ENCODE measurements at regions not wholly inside any gene's neighbourhood (a gene's known extent, or its start where the extent isn't known, plus 50 kb on each side); places are given as distances from the start of the nearest gene placed in this dataset.

GRCh38 chr10:118488710-118489497 is 106.5 kb downstream of the PRLHR start:
- TF ChIP-seq, protein P1, sequence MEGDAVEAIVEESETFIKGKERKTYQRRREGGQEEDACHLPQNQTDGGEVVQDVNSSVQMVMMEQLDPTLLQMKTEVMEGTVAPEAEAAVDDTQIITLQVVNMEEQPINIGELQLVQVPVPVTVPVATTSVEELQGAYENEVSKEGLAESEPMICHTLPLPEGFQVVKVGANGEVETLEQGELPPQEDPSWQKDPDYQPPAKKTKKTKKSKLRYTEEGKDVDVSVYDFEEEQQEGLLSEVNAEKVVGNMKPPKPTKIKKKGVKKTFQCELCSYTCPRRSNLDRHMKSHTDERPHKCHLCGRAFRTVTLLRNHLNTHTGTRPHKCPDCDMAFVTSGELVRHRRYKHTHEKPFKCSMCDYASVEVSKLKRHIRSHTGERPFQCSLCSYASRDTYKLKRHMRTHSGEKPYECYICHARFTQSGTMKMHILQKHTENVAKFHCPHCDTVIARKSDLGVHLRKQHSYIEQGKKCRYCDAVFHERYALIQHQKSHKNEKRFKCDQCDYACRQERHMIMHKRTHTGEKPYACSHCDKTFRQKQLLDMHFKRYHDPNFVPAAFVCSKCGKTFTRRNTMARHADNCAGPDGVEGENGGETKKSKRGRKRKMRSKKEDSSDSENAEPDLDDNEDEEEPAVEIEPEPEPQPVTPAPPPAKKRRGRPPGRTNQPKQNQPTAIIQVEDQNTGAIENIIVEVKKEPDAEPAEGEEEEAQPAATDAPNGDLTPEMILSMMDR (IDR thresholded peaks at IDR 0.05), result no peak

DNA sequence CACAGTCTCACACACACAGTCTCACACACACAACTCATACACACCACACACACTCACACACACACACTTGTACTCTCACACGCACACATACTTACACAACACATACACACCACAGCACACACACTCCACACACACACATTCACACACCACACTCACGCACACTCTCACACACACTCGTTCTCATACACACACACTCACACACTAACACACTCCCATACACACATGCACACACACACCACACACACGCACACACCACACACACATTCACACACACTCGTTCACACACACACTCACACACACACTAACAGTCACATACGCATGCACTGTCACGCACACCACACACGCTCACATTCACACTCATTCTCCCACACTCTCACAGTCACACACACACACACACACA is 109.8 kb downstream of the PRLHR start:
- TF ChIP-seq, protein P1 (IDR thresholded peaks at IDR 0.05), result no peak

DNA sequence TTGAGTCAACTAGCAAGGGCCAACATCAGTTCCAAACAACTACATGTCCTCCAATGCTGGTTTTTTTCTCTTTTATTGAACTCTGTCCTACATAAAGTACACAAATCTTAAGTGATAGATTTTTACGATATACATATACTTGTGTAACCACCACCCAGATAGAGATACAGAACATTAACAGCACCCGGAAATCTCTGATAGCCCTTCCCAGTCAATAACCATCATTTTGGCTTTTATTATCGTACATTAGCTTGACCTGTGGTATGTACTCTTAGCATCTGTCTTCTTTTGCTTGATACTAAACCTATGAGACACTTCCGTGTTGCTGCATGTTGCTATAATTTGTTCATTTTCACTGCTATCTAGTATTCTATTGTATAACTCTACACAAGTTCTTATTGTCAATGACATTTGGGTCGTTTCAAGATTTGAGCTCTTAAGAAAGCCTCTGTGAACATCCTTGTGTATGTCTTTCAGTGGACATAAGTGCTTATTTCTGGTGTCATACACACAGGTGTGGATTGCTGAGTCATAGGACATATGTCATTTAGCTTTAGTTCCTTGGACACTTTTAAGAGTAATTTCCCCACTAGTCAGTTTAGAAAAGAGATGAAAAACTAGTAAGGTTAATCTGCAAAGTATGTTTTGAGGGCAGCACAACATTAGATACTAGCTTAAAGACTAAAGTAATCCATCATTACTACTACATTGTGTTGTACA is 111.1 kb downstream of the PRLHR start:
- TF ChIP-seq, protein P1 (IDR thresholded peaks at IDR 0.05), result no peak

GRCh38 chr10:118483496-118483895 is 112.0 kb downstream of the PRLHR start:
- TF ChIP-seq, protein P1 (IDR thresholded peaks at IDR 0.05), result no peak; the same call in 1 of the 2 replicates

- TF ChIP-seq, protein P1 (IDR thresholded peaks at IDR 0.05), result no peak
Measured at GRCh38 chr10:118482393-118483331, 112.8 kb downstream of the PRLHR start.

DNA sequence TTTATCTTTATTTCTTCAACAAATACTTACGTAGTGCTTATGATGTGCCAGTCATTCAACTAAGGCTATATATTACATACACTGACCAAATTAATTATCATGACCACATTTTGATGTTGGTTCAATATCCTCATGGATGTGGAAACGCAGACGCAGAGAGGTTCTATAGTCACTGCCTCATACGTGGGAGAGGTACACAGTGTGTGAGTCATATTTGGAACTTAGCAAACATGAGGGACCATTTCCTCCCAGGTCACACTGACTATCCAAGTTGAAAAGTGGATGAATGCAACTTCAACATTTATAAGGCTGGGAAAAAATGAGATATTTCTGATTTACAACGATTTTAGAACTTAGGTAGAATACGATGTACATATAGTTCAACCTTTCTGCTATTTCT is 113.6 kb downstream of the PRLHR start:
- TF ChIP-seq, protein P1 (IDR thresholded peaks at IDR 0.05), result no peak

- TF ChIP-seq, protein P1 (IDR thresholded peaks at IDR 0.05), result no peak
Measured at GRCh38 chr10:118475214-118475613, 120.2 kb downstream of the PRLHR start.

Measured in LNCAP (cell line).